ENCODE measurements at regions not wholly inside any gene's neighbourhood (a gene's known extent, or its start where the extent isn't known, plus 50 kb on each side); places are given as distances from the start of the nearest gene placed in this dataset.

GRCh38 chr2:176969642-176970359 is 242.8 kb upstream of the HNRNPA3 start:
- no peaks in the 10 kb centered on the region for H3K36me3 ChIP-seq
- H3K27me3 ChIP-seq: no peaks in the 10 kb centered on the region
- peaks cover 0 to 5% (median 0%) of the 10 kb centered on the region in 4 donors for H3K4me1 ChIP-seq
- 54 to 62% methylated on average over 2 of the region's 2 CpGs for WGBS, 2 donors
- no peak for DNase-seq (ENCODE audit: low spot score in 2 of 2)
- no peak overlapping the region for H3K4me3 ChIP-seq
- H3K27ac ChIP-seq: no peak overlapping the region
- TF ChIP-seq CTCF (IDR thresholded peaks at IDR 0.05): no peak
- TF ChIP-seq EP300 (IDR thresholded peaks at IDR 0.05): no peak
- no peak for TF ChIP-seq POLR2A (IDR thresholded peaks at IDR 0.05)
- no peaks in the 10 kb centered on the region for H3K9me3 ChIP-seq

DNA sequence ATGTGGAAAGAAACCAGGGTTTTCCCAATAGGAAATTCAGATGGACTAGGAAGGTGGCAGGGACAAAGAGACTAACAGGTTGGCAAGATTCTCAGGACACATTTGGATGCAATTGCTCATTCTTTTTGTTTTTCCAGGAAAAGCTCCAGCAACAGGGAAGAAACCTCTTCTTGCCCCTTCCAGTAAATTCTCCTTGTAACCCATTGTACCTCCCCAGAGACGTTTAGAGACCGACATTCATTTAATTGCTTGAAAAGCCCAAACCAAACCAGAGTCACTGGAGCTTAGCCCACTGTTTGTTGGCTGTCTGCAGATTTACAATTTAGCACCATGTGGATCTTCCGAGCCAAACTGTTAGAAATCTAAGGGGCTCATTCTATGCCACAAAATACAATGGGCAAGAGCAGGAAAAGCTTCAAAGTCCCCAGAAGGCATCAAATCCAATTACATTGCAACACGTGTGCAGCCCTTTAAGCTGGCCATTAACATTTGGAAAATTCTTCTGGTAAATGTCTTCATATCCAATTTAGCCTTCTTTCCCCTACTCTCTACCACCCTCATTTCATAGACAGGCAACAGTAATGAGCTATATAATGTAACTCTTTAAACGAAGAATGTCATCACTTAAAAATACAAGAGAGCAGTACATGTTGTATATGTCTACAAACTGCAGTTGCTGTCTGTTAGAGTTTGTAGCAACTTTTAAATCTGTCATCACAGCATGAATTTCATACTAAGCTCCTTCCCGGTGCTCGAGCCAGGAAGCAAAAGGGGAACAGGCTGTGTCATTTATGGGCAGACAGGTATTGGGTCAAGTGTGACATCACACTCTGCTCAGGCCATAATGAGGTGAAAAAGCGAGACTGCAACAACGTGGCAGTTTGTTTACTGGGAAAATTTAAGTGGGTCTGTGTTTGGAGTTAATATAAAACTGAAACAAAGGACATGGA is 235.6 kb upstream of the HNRNPA3 start:
- Histone ChIP-seq H3K36me3 (no peaks in the 10 kb centered on the region), H3K9me3 (no peaks in the 10 kb centered on the region), H3K4me1 (no peaks in the 10 kb centered on the region), H3K27ac (no peak overlapping the region), H3K4me3 (no peak overlapping the region), H3K27me3 (no peaks in the 10 kb centered on the region)
- 60 to 64% methylated on average over 9 of the region's 9 CpGs for WGBS, 2 donors
- no peak for DNase-seq (ENCODE audit: low spot score in 2 of 2)
- no peak for TF ChIP-seq POLR2A (IDR thresholded peaks at IDR 0.05)
- no peak for TF ChIP-seq EP300 (IDR thresholded peaks at IDR 0.05)
- TF ChIP-seq CTCF (IDR thresholded peaks at IDR 0.05): no peak

DNA sequence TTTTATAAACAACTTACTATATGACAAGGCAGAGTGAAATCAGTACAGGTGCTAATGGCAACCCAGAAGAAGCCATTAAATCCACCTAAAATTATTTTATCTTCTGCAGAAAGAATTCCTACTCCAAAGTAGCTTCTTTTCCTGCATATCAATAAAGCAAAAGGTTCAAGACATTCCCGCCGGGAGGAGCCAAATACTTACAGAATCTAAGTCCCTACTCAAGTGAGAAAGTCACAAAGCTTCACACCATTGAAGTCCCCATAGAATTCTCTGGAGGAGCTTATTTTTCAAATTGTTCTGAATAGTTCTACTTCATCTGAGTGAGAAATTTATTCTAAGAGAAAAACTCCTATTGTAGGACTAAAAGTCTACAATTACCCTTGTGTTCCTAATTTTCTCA is 233.7 kb upstream of the HNRNPA3 start:
- TF ChIP-seq CTCF (IDR thresholded peaks at IDR 0.05): no peak
- no peak for TF ChIP-seq EP300 (IDR thresholded peaks at IDR 0.05)
- TF ChIP-seq POLR2A (IDR thresholded peaks at IDR 0.05): no peak
- Histone ChIP-seq H3K4me1 (no peaks in the 10 kb centered on the region), H3K4me3 (no peak overlapping the region), H3K9me3 (no peaks in the 10 kb centered on the region), H3K27me3 (peaks cover 0 to 6% of the 10 kb centered on the region in 2 donors), H3K36me3 (no peaks in the 10 kb centered on the region), H3K27ac (no peak overlapping the region)
- WGBS, 2 donors: 79 to 89% methylated on average over 2 of the region's 2 CpGs
- DNase-seq (ENCODE audit: low spot score in 2 of 2): no peak

GRCh38 chr2:176979981-176980710 is 232.4 kb upstream of the HNRNPA3 start:
- TF ChIP-seq CTCF (IDR thresholded peaks at IDR 0.05) (no peak), EP300 (IDR thresholded peaks at IDR 0.05) (no peak), POLR2A (IDR thresholded peaks at IDR 0.05) (no peak)
- Histone ChIP-seq H3K4me1 (no peaks in the 10 kb centered on the region), H3K9me3 (no peaks in the 10 kb centered on the region), H3K27ac (no peak overlapping the region), H3K27me3 (peaks cover 0 to 6% of the 10 kb centered on the region in 2 donors), H3K36me3 (no peaks in the 10 kb centered on the region), H3K4me3 (no peak overlapping the region)
- no peak for DNase-seq (ENCODE audit: low spot score in 2 of 2)
- 52 to 57% methylated on average over 2 of the region's 2 CpGs for WGBS, 2 donors
